Glutamatergic neuron (in vitro differentiated cells): ENCODE measurements at regions not wholly inside any gene's neighbourhood (a gene's known extent, or its start where the extent isn't known, plus 50 kb on each side); places are given as distances from the start of the nearest gene placed in this dataset.

Source experiments
- DNase-seq: peaks from one replicate; pipeline ENCODE4 v3.0.0; 2022
- H3K27ac Mint-ChIP-seq: one replicate; pipeline ENCODE4 v1.8.0; 2020; ENCODE audit warnings: mild to moderate bottlenecking, mixed read lengths, inconsistent platforms; ENCODE audit not compliant: unreplicated experiment
- H3K27me3 Mint-ChIP-seq: one replicate; pipeline ENCODE4 v1.8.0; 2020; ENCODE audit warnings: mild to moderate bottlenecking, moderate library complexity, mixed read lengths, inconsistent platforms; ENCODE audit not compliant: unreplicated experiment
- H3K36me3 Mint-ChIP-seq: one replicate; pipeline ENCODE4 v1.8.0; 2020; ENCODE audit warnings: mild to moderate bottlenecking, mixed read lengths, inconsistent platforms; ENCODE audit not compliant: unreplicated experiment
- H3K4me1 Mint-ChIP-seq: one replicate; pipeline ENCODE4 v1.8.0; 2020; ENCODE audit warnings: mild to moderate bottlenecking, low read depth, mixed read lengths, inconsistent platforms; ENCODE audit not compliant: unreplicated experiment
- H3K4me3 Mint-ChIP-seq: one replicate; pipeline ENCODE4 v1.8.0; 2020; ENCODE audit warnings: mild to moderate bottlenecking, mixed read lengths, inconsistent platforms; ENCODE audit not compliant: unreplicated experiment
- H3K9me3 Mint-ChIP-seq: one replicate; pipeline ENCODE4 v1.8.0; 2020; ENCODE audit warnings: mild to moderate bottlenecking, moderate library complexity, mixed read lengths, inconsistent platforms; ENCODE audit not compliant: unreplicated experiment
- CTCF ChIP-seq: fragments of 200-600 bp; sonication (generic); IDR thresholded peaks from one replicate; pipeline ENCODE4 v1.5.0; 2021; ENCODE audit not compliant: partially characterized antibody, unreplicated experiment

GRCh38 chr11:23688411-23688810 lies 808.4 kb upstream of the LUZP2 start:
- Mint-ChIP-seq H3K36me3 (no peaks in the 10 kb centered on the region), H3K4me1 (no peaks in the 10 kb centered on the region), H3K27me3 (no peaks in the 10 kb centered on the region), H3K4me3 (no peak overlapping the region), H3K9me3 (no peaks in the 10 kb centered on the region), H3K27ac (no peak overlapping the region)
- no peak for DNase-seq
- TF ChIP-seq CTCF, result no peak

DNA sequence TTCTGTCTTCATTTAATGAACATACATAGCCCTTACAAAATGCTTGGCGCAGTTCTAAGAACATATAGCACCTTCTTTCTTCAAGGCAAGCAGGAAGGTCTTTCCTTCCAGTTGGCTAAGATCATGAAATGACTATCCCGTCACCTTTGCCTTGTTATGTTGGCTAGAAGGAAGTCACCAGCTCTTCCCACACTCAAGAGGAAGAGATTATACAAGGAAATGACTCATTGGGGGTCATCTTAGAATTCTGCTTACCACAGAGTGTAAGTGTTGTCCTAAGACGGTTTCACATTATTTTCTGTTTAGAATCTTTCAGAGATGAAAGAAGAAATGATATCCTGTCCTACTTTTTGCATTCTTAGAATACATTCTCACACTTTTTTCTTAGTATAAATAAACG lies 808.0 kb upstream of the LUZP2 start:
- no peaks in the 10 kb centered on the region for H3K27me3 Mint-ChIP-seq

GRCh38 chr11:23696688-23697415 lies 800.0 kb upstream of the LUZP2 start:
- H3K4me1 Mint-ChIP-seq, result no peaks in the 10 kb centered on the region
- H3K27ac Mint-ChIP-seq, result no peak overlapping the region
- no peaks in the 10 kb centered on the region for H3K9me3 Mint-ChIP-seq
- no peaks in the 10 kb centered on the region for H3K36me3 Mint-ChIP-seq
- DNase-seq, result no peak
- H3K27me3 Mint-ChIP-seq, result no peaks in the 10 kb centered on the region
- no peak overlapping the region for H3K4me3 Mint-ChIP-seq
- TF ChIP-seq CTCF, result no peak

More for the DNA sequence above, 808.0 kb upstream of the LUZP2 start:
- no peak for TF ChIP-seq CTCF
- Mint-ChIP-seq H3K4me3 (no peak overlapping the region), H3K9me3 (no peaks in the 10 kb centered on the region), H3K36me3 (no peaks in the 10 kb centered on the region), H3K27ac (no peak overlapping the region), H3K4me1 (no peaks in the 10 kb centered on the region)
- DNase-seq, result no peak

DNA sequence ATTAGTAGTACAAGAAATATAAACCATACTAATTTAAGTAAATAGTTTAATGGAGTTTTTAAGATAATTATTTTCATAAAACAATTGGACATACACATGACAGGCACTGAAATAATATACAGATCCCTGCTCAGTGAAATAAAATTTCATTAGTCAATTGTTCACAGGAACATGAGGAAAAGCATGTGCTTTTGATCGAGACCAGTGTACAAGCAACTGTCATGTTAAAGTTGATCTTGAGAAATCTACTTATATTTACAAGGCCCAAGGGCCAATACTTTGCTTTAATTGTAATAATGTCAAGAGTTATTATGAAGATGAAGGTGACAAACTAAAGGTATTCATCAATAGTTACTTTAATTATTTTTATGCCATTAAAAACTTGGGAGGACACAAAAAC lies 792.7 kb upstream of the LUZP2 start:
- Mint-ChIP-seq H3K27ac (no peak overlapping the region), H3K9me3 (peaks cover 3% of the 10 kb centered on the region), H3K27me3 (peaks cover 3% of the 10 kb centered on the region), H3K36me3 (no peaks in the 10 kb centered on the region), H3K4me3 (no peak overlapping the region), H3K4me1 (no peaks in the 10 kb centered on the region)
- no peak for DNase-seq
- no peak for TF ChIP-seq CTCF

DNA sequence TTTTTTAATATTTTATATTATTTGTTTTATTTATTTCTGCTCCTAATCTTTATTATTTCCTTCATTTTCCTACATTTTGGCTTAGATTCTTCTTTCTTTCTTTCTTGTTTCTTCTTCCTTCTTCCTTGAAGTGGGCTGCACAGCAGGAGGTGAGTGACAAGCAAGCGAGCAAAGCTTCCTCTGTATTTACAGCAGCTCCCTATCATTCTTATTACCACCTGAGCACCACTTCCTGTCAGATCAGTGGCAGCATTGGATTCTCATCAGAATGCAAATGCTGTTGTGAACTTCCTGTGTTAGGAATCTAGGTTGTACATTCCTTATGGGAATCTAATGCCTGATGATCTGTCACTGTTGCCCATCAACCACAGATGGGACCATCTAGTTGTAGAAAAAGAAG lies 784.9 kb upstream of the LUZP2 start:
- no peaks in the 10 kb centered on the region for H3K36me3 Mint-ChIP-seq
- H3K9me3 Mint-ChIP-seq, result peaks cover under 1% of the 10 kb centered on the region
- TF ChIP-seq CTCF, result no peak
- no peak overlapping the region for H3K4me3 Mint-ChIP-seq
- no peak for DNase-seq
- H3K4me1 Mint-ChIP-seq, result no peaks in the 10 kb centered on the region
- peaks cover 3% of the 10 kb centered on the region for H3K27me3 Mint-ChIP-seq
- H3K27ac Mint-ChIP-seq, result no peak overlapping the region
